Heart right ventricle (tissue), 16 donors: ENCODE measurements at regions not wholly inside any gene's neighbourhood (a gene's known extent, or its start where the extent isn't known, plus 50 kb on each side); places are given as distances from the start of the nearest gene placed in this dataset.

Source experiments
- ATAC-seq, 8 donors: fragments of 200-7000 bp; cut with Tn5 transposase; one replicate each; pipeline ENCODE4 v1.9.1; 2020; ENCODE audit warnings: mild to moderate bottlenecking in 8 of 8, moderate library complexity in 8 of 8, moderate number of reproducible peaks in 1 of 8
- DNase-seq, 2 donors: peaks; one replicate each; pipeline ENCODE4 v3.0.0-alpha.2; 2020
- H3K27ac ChIP-seq, 10 donors: fragments of 200-600 bp; sonication (generic) in 2 of 10; one replicate each; pipeline versions ENCODE4 v1.5.0 to v1.8.0; 2020 to 2022; ENCODE audit warnings: mild to moderate bottlenecking in 3 of 10
- H3K27me3 ChIP-seq, 7 donors: fragments of 200-600 bp; one replicate each; pipeline ENCODE4 v1.8.0; 2021 to 2022; ENCODE audit warnings: mild to moderate bottlenecking in 2 of 7
- H3K36me3 ChIP-seq, 9 donors: fragments of 200-600 bp; sonication (generic) in 1 of 9; one replicate each; pipeline versions ENCODE4 v1.5.0 to v1.8.0; 2020 to 2022; ENCODE audit warnings: mild to moderate bottlenecking in 2 of 9
- H3K4me1 ChIP-seq, 9 donors: fragments of 200-600 bp; sonication (generic) in 1 of 9; one replicate each; pipeline versions ENCODE4 v1.5.0 to v1.8.0; 2020 to 2022; ENCODE audit warnings: mild to moderate bottlenecking in 4 of 9
- H3K4me3 ChIP-seq, 10 donors: fragments of 200-600 bp; sonication (generic) in 2 of 10; one replicate each; pipeline versions ENCODE4 v1.5.0 to v1.8.0; 2020 to 2022; ENCODE audit warnings: mild to moderate bottlenecking in 7 of 10, moderate library complexity in 2 of 10
- H3K9me3 ChIP-seq, 11 donors: fragments of 200-600 bp in 10 of 11; sonication (generic) in 2 of 11; one replicate each; pipeline versions ENCODE4 v1.5.0 to v1.8.0; 2013 to 2022; ENCODE audit warnings: mild to moderate bottlenecking in 2 of 11, control low read depth in 1 of 11, moderate library complexity in 1 of 11
- WGBS, 2 donors: extraction: QIAGEN DNeasy Blood & Tissue Kit; methylation state at CpG; one replicate each; pipeline ENCODE4 v1.1.7; 2013; ENCODE audit warnings: inconsistent platforms in 1 of 2; 5-methylcytosine and 5-hydroxymethylcytosine counted together
- intact Hi-C, 10 donors: fragments of 100-400 bp; cut with DNase I; formaldehyde crosslinking; loops; one replicate each; pipeline versions ENCODE4 v1.11.1 to v1.14.2; 2022
- TF ChIP-seq, protein P1 (sequence below), 9 donors: fragments of 200-600 bp; sonication (generic) in 2 of 9; IDR thresholded peaks; one replicate each; pipeline versions ENCODE4 v1.5.0 to v1.8.0; 2021 to 2022; ENCODE audit warnings: antibody characterized with exemption in 9 of 9, mild to moderate bottlenecking in 5 of 9, moderate library complexity in 1 of 9
- donor health status: Arrhythmogenic right ventricular cardiomyopathy.
- donor health status: ischemic (EF 13 %, LVEDD 7.1; RV severe dilation, severe dysfunction).
- donor health status: healthy with polysubstance abuse.
- donor health status: DM: no; HTN: yes; CAD: no.
- donor health status: DM: no; HTN: no; CAD: no.
- donor health status: ischemic (EF 25% LVEDD 6.9; RV normal size, moderate dysfunction).
- donor health status: ischemic (EF 25% LVEDD 5.7; RV mildly dilated, moderate dysfunction).
- donor health status: healthy.
- donor health status: DM: yes; HTN: yes; CAD: no.
- donor health status: Ischemic cardiomyopathy.
- donor health status: ischemic (EF 35%, LVEDD 5.7; RV mildly dilated, moderate dysfunction).
- donor health status: nonischemic (EF 11% LVEDD 7.7; RV severe dilation, severe dysfunction).
- donor health status: DM: yes; HTN: yes; CAD: no.
- donor health status: PGD.
- donor health status: ischemic (EF 29% LVEDD 5.4; RV normal size, mild dysfunction).
- donor health status: nonischemic (EF 23%, LVEDD 6.1; RV moderate dilation, normal function).

DNA sequence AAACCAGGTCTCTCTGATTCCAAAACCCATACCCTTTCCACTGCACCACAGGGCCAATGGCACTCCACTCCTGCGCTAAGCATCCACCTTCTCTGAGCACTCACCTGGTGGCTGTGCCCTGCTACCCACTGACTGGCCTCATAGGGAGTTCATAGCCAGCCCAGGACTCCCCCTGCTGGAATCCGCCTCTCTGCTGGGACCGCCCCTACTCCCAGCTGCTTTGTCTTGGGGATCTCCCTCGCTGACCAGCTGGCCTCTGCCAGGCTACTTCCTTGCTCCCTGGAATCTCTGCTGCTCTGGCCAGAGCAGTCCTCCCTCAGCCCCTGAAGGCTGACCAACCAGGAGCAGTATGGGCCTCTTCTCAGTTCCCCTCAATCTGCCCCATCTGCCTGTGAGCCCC lies 129.7 kb downstream of the FAXC start:
- Histone ChIP-seq H3K4me1 (no peaks in the 10 kb centered on the region), H3K27ac (no peak overlapping the region), H3K36me3 (no peaks in the 10 kb centered on the region), H3K4me3 (no peak overlapping the region), H3K9me3 (no peaks in the 10 kb centered on the region), H3K27me3 (peaks cover 0 to 11% (median 0%) of the 10 kb centered on the region in 7 donors)
- peak in 2 of 8 donors; percentile 48 to 57 for ATAC-seq
- 17 to 20% methylated on average over 4 of the region's 4 CpGs for WGBS, 2 donors
- intact Hi-C loops = no loop called here
- TF ChIP-seq, protein P1, sequence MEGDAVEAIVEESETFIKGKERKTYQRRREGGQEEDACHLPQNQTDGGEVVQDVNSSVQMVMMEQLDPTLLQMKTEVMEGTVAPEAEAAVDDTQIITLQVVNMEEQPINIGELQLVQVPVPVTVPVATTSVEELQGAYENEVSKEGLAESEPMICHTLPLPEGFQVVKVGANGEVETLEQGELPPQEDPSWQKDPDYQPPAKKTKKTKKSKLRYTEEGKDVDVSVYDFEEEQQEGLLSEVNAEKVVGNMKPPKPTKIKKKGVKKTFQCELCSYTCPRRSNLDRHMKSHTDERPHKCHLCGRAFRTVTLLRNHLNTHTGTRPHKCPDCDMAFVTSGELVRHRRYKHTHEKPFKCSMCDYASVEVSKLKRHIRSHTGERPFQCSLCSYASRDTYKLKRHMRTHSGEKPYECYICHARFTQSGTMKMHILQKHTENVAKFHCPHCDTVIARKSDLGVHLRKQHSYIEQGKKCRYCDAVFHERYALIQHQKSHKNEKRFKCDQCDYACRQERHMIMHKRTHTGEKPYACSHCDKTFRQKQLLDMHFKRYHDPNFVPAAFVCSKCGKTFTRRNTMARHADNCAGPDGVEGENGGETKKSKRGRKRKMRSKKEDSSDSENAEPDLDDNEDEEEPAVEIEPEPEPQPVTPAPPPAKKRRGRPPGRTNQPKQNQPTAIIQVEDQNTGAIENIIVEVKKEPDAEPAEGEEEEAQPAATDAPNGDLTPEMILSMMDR (IDR thresholded peaks at IDR 0.05) = peak in 2 of 9 donors; percentile 6 to 15
- DNase-seq = no peak

GRCh38 chr6:99216959-99217358 lies 132.5 kb downstream of the FAXC start:
- DNase-seq (no peak), ATAC-seq (no peak)
- Histone ChIP-seq H3K4me1 (no peaks in the 10 kb centered on the region), H3K27me3 (peaks cover 0 to 11% (median 0%) of the 10 kb centered on the region in 7 donors), H3K36me3 (no peaks in the 10 kb centered on the region), H3K4me3 (no peak overlapping the region), H3K9me3 (no peaks in the 10 kb centered on the region), H3K27ac (no peak overlapping the region)
- intact Hi-C loops = no loop called here
- WGBS, 2 donors = 37 to 45% methylated on average over 6 of the region's 6 CpGs
- TF ChIP-seq, protein P1 (IDR thresholded peaks at IDR 0.05) = no peak

- no peak overlapping the region for H3K27ac ChIP-seq
- 76 to 79% methylated on average over 2 of the region's 2 CpGs for WGBS, 2 donors
- no peak for DNase-seq
- TF ChIP-seq, protein P1 (IDR thresholded peaks at IDR 0.05) = no peak
- H3K9me3 ChIP-seq = peaks cover 0 to 15% (median 0%) of the 10 kb centered on the region in 11 donors
- H3K4me3 ChIP-seq = no peak overlapping the region
- no peak for ATAC-seq
- no peaks in the 10 kb centered on the region for H3K4me1 ChIP-seq
- H3K36me3 ChIP-seq = no peaks in the 10 kb centered on the region
- H3K27me3 ChIP-seq = no peaks in the 10 kb centered on the region
- intact Hi-C loops = no loop called here
These were observed 153.4 kb downstream of the FAXC start for GRCh38 chr6:99195986-99196655.

GRCh38 chr6:99192561-99192960 lies 156.9 kb downstream of the FAXC start:
- no peak overlapping the region for H3K4me3 ChIP-seq
- no peaks in the 10 kb centered on the region for H3K27me3 ChIP-seq
- ATAC-seq = no peak
- no peak for DNase-seq
- WGBS, 2 donors = 88 to 90% methylated on average over 4 of the region's 4 CpGs
- no peaks in the 10 kb centered on the region for H3K36me3 ChIP-seq
- TF ChIP-seq, protein P1 (IDR thresholded peaks at IDR 0.05) = no peak
- H3K9me3 ChIP-seq = no peaks in the 10 kb centered on the region
- no peaks in the 10 kb centered on the region for H3K4me1 ChIP-seq
- H3K27ac ChIP-seq = no peak overlapping the region
- intact Hi-C loops = no loop called here
